ENCODE measurements at regions not wholly inside any gene's neighbourhood (a gene's known extent, or its start where the extent isn't known, plus 50 kb on each side); places are given as distances from the start of the nearest gene placed in this dataset.

- no peak overlapping the region for H3K27ac ChIP-seq
- no peaks in the 10 kb centered on the region for H3K4me1 ChIP-seq
- ATAC-seq (no peak), DNase-seq (no peak)
- H3K27me3 ChIP-seq (ENCODE audit: insufficient read depth in 3 of 3, low read length in 2 of 3): peaks cover 0 to 10% (median 0%) of the 10 kb centered on the region in 3 donors
- intact Hi-C loops (cut with DNase I): no loop called here
- no peaks in the 10 kb centered on the region for H3K36me3 ChIP-seq (ENCODE audit: insufficient read depth in 1 of 2, low read depth in 1 of 2)
- H3K9me3 ChIP-seq: no peaks in the 10 kb centered on the region
- no peak overlapping the region for H3K4me3 ChIP-seq
- 53 to 55% (median 54%) methylated on average over 25 of the region's 25 CpGs for WGBS, 3 donors
- TF ChIP-seq CTCF (IDR thresholded peaks at IDR 0.05): no peak
Measured at GRCh38 chr10:129394518-129395328, 72.3 kb upstream of the MGMT start.

GRCh38 chr10:129396021-129396722 lies 70.9 kb upstream of the MGMT start:
- DNase-seq: no peak
- Histone ChIP-seq H3K27ac (no peak overlapping the region), H3K9me3 (no peaks in the 10 kb centered on the region), H3K4me1 (no peaks in the 10 kb centered on the region), H3K27me3 (ENCODE audit: insufficient read depth in 3 of 3, low read length in 2 of 3) (peaks cover 0 to 9% (median 0%) of the 10 kb centered on the region in 3 donors), H3K4me3 (no peak overlapping the region), H3K36me3 (ENCODE audit: insufficient read depth in 1 of 2, low read depth in 1 of 2) (no peaks in the 10 kb centered on the region)
- TF ChIP-seq CTCF (IDR thresholded peaks at IDR 0.05): no peak
- 84 to 89% (median 85%) methylated on average over 22 of the region's 22 CpGs for WGBS, 3 donors
- intact Hi-C loops (cut with DNase I): no loop called here
- ATAC-seq: no peak

- 69 to 73% (median 71%) methylated on average over 16 of the region's 16 CpGs for WGBS, 3 donors
- ATAC-seq: no peak
Measured at GRCh38 chr10:129397198-129397974, 69.7 kb upstream of the MGMT start.

GRCh38 chr10:129398711-129399141 lies 68.3 kb upstream of the MGMT start:
- intact Hi-C loops (cut with DNase I): no loop called here
- peaks cover 0 to 2% (median 0%) of the 10 kb centered on the region in 3 donors for H3K27me3 ChIP-seq (ENCODE audit: insufficient read depth in 3 of 3, low read length in 2 of 3)
- ATAC-seq (no peak), DNase-seq (no peak)
- no peaks in the 10 kb centered on the region for H3K4me1 ChIP-seq
- no peak overlapping the region for H3K4me3 ChIP-seq
- no peaks in the 10 kb centered on the region for H3K36me3 ChIP-seq (ENCODE audit: insufficient read depth in 1 of 2, low read depth in 1 of 2)
- 31 to 52% (median 31%) methylated on average over 2 of the region's 2 CpGs for WGBS, 3 donors
- H3K9me3 ChIP-seq: no peaks in the 10 kb centered on the region
- TF ChIP-seq CTCF (IDR thresholded peaks at IDR 0.05): no peak
- no peak overlapping the region for H3K27ac ChIP-seq

More at GRCh38 chr10:129397198-129397974, 69.7 kb upstream of the MGMT start:
- intact Hi-C loops (cut with DNase I): no loop called here
- no peak for TF ChIP-seq CTCF (IDR thresholded peaks at IDR 0.05)
- H3K36me3 ChIP-seq (ENCODE audit: insufficient read depth in 1 of 2, low read depth in 1 of 2): no peaks in the 10 kb centered on the region
- no peak overlapping the region for H3K4me3 ChIP-seq
- no peaks in the 10 kb centered on the region for H3K27me3 ChIP-seq (ENCODE audit: insufficient read depth in 3 of 3, low read length in 2 of 3)
- no peaks in the 10 kb centered on the region for H3K9me3 ChIP-seq
- no peak overlapping the region for H3K27ac ChIP-seq
- no peaks in the 10 kb centered on the region for H3K4me1 ChIP-seq
- no peak for DNase-seq
